Skeletal muscle tissue (tissue), 3 donors: ENCODE measurements at regions not wholly inside any gene's neighbourhood (a gene's known extent, or its start where the extent isn't known, plus 50 kb on each side); places are given as distances from the start of the nearest gene placed in this dataset.

Experiments
- H3K27ac ChIP-seq: one replicate; pipeline ENCODE4 v1.7.0; 2013; ENCODE audit warnings: mild to moderate bottlenecking, low read depth, low read length, inconsistent platforms
- H3K27me3 ChIP-seq, 3 donors: one replicate each; pipeline ENCODE4 v1.7.0; 2013; ENCODE audit warnings: low read length in 3 of 3; ENCODE audit not compliant: control insufficient read depth in 3 of 3, insufficient read depth in 3 of 3
- H3K36me3 ChIP-seq, 3 donors: one replicate each; pipeline ENCODE4 v1.7.0; 2013; ENCODE audit warnings: low read length in 3 of 3; ENCODE audit not compliant: control insufficient read depth in 3 of 3, insufficient read depth in 3 of 3
- H3K4me1 ChIP-seq, 3 donors: one replicate each; pipeline ENCODE4 v1.7.0; 2013; ENCODE audit warnings: low read length in 3 of 3, mild to moderate bottlenecking in 3 of 3; ENCODE audit not compliant: control insufficient read depth in 3 of 3, insufficient read depth in 3 of 3
- H3K4me3 ChIP-seq, 3 donors: one replicate each; pipeline ENCODE4 v1.7.0; 2013; ENCODE audit warnings: low read length in 3 of 3
- H3K9ac ChIP-seq, 3 donors: one replicate each; pipeline ENCODE4 v1.7.0; 2013; ENCODE audit warnings: low read length in 3 of 3, mild to moderate bottlenecking in 3 of 3, moderate library complexity in 2 of 3, low read depth in 1 of 3
- H3K9me3 ChIP-seq, 3 donors: one replicate each; pipeline ENCODE4 v1.7.0; 2013; ENCODE audit warnings: low read length in 3 of 3; ENCODE audit not compliant: control insufficient read depth in 3 of 3
- donor health status: Osteomylitis.

- H3K4me3 ChIP-seq, result no peak overlapping the region
- H3K9me3 ChIP-seq, result no peaks in the 10 kb centered on the region
- H3K4me1 ChIP-seq, result peaks cover 13 to 25% (median 18%) of the 10 kb centered on the region in 3 donors
- no peak overlapping the region for H3K27ac ChIP-seq
- H3K36me3 ChIP-seq, result no peaks in the 10 kb centered on the region
- peak overlapping the region in 2 of 3 donors; percentile 40 to 45 for H3K9ac ChIP-seq
- no peaks in the 10 kb centered on the region for H3K27me3 ChIP-seq
These were observed 62.9 kb upstream of the IL17B start for GRCh38 chr5:149441986-149442385.

GRCh38 chr5:149441194-149441753, 62.2 kb upstream of the IL17B start:
- no peaks in the 10 kb centered on the region for H3K27me3 ChIP-seq
- no peak overlapping the region for H3K27ac ChIP-seq
- H3K36me3 ChIP-seq, result no peaks in the 10 kb centered on the region
- no peak overlapping the region for H3K4me3 ChIP-seq
- H3K9ac ChIP-seq, result no peak overlapping the region
- H3K4me1 ChIP-seq, result peaks cover 13 to 25% (median 18%) of the 10 kb centered on the region in 3 donors
- no peaks in the 10 kb centered on the region for H3K9me3 ChIP-seq

GRCh38 chr5:149439899-149440542, 60.9 kb upstream of the IL17B start:
- H3K27ac ChIP-seq, result no peak overlapping the region
- no peaks in the 10 kb centered on the region for H3K27me3 ChIP-seq
- peaks cover 6 to 17% (median 13%) of the 10 kb centered on the region in 3 donors for H3K4me1 ChIP-seq
- H3K9me3 ChIP-seq, result no peaks in the 10 kb centered on the region
- no peak overlapping the region for H3K4me3 ChIP-seq
- H3K9ac ChIP-seq, result no peak overlapping the region
- no peaks in the 10 kb centered on the region for H3K36me3 ChIP-seq

GRCh38 chr5:149438711-149439132, 59.6 kb upstream of the IL17B start:
- Histone ChIP-seq H3K9ac (no peak overlapping the region), H3K4me1 (peaks cover 6 to 17% (median 13%) of the 10 kb centered on the region in 3 donors), H3K4me3 (no peak overlapping the region), H3K27me3 (no peaks in the 10 kb centered on the region), H3K27ac (no peak overlapping the region), H3K9me3 (no peaks in the 10 kb centered on the region), H3K36me3 (no peaks in the 10 kb centered on the region)

GRCh38 chr5:149438281-149438680, 59.2 kb upstream of the IL17B start:
- no peak overlapping the region for H3K9ac ChIP-seq
- no peak overlapping the region for H3K27ac ChIP-seq
- H3K9me3 ChIP-seq, result no peaks in the 10 kb centered on the region
- H3K4me1 ChIP-seq, result peaks cover 6 to 15% (median 13%) of the 10 kb centered on the region in 3 donors
- H3K27me3 ChIP-seq, result no peaks in the 10 kb centered on the region
- no peaks in the 10 kb centered on the region for H3K36me3 ChIP-seq
- H3K4me3 ChIP-seq, result no peak overlapping the region

- Histone ChIP-seq H3K4me1 (peaks cover 4 to 8% (median 7%) of the 10 kb centered on the region in 3 donors), H3K27me3 (no peaks in the 10 kb centered on the region), H3K36me3 (no peaks in the 10 kb centered on the region), H3K9ac (no peak overlapping the region), H3K4me3 (no peak overlapping the region), H3K9me3 (no peaks in the 10 kb centered on the region), H3K27ac (no peak overlapping the region)
These were observed 58.4 kb upstream of the IL17B start for GRCh38 chr5:149437391-149438040.

GRCh38 chr5:149435660-149436059, 56.6 kb upstream of the IL17B start:
- H3K9ac ChIP-seq, result no peak overlapping the region
- no peaks in the 10 kb centered on the region for H3K36me3 ChIP-seq
- peaks cover 3 to 5% (median 3%) of the 10 kb centered on the region in 3 donors for H3K4me1 ChIP-seq
- H3K9me3 ChIP-seq, result no peaks in the 10 kb centered on the region
- no peaks in the 10 kb centered on the region for H3K27me3 ChIP-seq
- no peak overlapping the region for H3K27ac ChIP-seq
- H3K4me3 ChIP-seq, result no peak overlapping the region

- no peaks in the 10 kb centered on the region for H3K9me3 ChIP-seq
- H3K4me1 ChIP-seq, result peaks cover 4 to 9% (median 5%) of the 10 kb centered on the region in 3 donors
- H3K27me3 ChIP-seq, result no peaks in the 10 kb centered on the region
- no peaks in the 10 kb centered on the region for H3K36me3 ChIP-seq
- H3K27ac ChIP-seq, result no peak overlapping the region
- no peak overlapping the region for H3K4me3 ChIP-seq
- no peak overlapping the region for H3K9ac ChIP-seq
These were observed 55.9 kb upstream of the IL17B start for GRCh38 chr5:149435015-149435376.

GRCh38 chr5:149434162-149435014, 55.3 kb upstream of the IL17B start:
- Histone ChIP-seq H3K4me1 (peaks cover 3 to 9% (median 4%) of the 10 kb centered on the region in 3 donors), H3K36me3 (no peaks in the 10 kb centered on the region), H3K4me3 (no peak overlapping the region), H3K27me3 (no peaks in the 10 kb centered on the region), H3K9ac (no peak overlapping the region), H3K9me3 (no peaks in the 10 kb centered on the region), H3K27ac (no peak overlapping the region)
